GM12874 (cell line): ENCODE measurements at regions not wholly inside any gene's neighbourhood (a gene's known extent, or its start where the extent isn't known, plus 50 kb on each side); places are given as distances from the start of the nearest gene placed in this dataset.

Experiments used
- TF ChIP-seq, protein P1 (sequence below): IDR thresholded peaks from 2 replicates; pipeline ENCODE4 v1.5.1; 2011; ENCODE audit warnings: low read depth, mild to moderate bottlenecking, control low read depth, low read length, moderate library complexity; ENCODE audit not compliant: insufficient read depth

DNA sequence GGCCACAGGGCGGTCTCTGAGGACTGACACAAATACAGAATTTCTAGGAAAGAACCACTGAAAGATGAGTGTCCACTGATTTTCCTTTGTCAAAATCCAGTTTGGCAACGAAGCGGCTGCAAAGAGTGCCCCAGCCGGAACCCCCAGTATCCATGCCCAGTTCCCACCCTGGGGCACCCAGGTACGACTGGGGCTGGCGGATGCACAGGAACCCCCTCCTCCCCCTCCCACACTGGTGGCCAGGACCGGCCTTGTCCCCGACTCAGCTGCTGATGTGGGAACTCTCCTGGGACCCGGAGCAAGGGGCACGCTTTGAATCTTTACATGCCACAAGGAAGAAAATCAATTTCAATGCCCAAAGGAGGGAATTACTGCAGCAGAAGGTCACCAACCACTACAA, 220.8 kb upstream of the ZNF507 start:
- TF ChIP-seq, protein P1, sequence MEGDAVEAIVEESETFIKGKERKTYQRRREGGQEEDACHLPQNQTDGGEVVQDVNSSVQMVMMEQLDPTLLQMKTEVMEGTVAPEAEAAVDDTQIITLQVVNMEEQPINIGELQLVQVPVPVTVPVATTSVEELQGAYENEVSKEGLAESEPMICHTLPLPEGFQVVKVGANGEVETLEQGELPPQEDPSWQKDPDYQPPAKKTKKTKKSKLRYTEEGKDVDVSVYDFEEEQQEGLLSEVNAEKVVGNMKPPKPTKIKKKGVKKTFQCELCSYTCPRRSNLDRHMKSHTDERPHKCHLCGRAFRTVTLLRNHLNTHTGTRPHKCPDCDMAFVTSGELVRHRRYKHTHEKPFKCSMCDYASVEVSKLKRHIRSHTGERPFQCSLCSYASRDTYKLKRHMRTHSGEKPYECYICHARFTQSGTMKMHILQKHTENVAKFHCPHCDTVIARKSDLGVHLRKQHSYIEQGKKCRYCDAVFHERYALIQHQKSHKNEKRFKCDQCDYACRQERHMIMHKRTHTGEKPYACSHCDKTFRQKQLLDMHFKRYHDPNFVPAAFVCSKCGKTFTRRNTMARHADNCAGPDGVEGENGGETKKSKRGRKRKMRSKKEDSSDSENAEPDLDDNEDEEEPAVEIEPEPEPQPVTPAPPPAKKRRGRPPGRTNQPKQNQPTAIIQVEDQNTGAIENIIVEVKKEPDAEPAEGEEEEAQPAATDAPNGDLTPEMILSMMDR: no peak

DNA sequence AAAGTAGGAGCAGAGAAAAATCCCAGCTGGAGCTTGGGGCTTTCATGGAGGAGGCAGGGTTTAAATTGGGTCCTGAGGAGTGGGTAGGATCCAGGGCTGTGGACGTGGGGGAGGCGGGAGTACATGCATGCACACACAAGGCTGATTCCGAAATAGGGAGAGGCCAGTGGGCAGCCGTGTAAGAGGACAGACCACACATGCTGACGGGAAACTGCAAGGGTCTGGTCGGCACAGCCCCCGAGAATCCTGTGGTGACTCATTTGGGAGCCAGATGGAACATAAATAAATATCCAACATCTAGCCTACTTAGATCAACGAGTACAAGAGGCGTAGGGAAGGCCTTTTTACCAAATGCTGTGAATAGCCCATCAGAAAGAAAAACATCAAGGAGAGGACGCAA, 216.3 kb upstream of the ZNF507 start:
- TF ChIP-seq, protein P1: no peak

DNA sequence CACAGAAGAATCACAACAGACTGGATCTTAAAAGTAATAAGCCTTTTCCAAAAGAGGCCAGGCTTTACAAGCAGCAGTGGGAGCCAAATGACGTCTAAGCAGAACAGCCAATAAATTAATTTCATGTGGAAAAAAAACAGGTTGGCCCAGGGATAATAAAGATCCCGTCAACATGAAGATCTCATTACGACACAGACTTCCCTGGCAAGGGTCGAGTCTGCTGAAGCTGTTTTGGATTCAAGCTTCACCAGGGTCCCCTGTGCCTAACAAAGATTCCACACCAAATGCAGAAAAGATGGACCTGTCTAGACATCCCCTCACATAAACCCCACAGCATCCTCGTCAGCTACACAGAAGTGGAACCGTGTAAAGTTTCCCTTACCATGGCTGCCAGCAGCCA, 215.1 kb upstream of the ZNF507 start:
- TF ChIP-seq, protein P1: no peak

DNA sequence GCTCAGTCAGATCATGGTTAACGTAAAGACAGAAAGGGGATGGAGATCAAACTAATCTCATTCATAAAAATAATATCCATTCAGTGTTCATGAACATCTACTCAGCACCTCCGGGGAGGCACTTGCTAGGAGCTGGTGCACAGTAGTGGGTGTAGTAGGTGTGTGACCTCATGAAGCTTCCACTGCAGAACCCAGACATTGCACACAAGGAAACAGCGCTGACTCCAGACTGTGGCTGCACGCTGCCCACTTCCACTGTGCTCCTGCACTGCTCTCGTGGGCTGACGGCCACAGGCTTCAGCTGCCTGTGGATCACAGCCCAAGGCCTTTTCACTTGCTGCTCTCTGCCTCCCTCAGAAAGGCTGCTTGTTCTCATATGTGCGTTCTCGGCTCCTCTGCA, 214.4 kb upstream of the ZNF507 start:
- TF ChIP-seq, protein P1: no peak

DNA sequence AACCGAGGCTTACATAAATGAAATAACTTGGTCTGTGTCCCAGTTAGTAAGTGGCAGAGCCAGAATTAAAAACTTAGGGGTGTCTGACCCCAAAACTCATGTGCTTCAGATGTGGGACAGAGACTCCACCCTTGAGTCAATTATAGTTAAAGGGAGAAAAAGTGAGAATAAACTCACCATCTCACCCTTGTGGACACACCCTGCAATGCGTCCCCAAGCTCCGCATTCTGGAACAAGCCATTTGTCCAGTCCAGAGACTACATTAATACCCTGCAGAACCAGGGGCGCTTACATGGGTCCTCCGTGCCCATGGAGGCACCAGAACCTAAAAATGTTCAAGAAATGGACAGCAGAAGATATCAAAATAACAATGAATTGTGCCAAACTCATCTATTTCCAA, 207.0 kb upstream of the ZNF507 start:
- TF ChIP-seq, protein P1: no peak

DNA sequence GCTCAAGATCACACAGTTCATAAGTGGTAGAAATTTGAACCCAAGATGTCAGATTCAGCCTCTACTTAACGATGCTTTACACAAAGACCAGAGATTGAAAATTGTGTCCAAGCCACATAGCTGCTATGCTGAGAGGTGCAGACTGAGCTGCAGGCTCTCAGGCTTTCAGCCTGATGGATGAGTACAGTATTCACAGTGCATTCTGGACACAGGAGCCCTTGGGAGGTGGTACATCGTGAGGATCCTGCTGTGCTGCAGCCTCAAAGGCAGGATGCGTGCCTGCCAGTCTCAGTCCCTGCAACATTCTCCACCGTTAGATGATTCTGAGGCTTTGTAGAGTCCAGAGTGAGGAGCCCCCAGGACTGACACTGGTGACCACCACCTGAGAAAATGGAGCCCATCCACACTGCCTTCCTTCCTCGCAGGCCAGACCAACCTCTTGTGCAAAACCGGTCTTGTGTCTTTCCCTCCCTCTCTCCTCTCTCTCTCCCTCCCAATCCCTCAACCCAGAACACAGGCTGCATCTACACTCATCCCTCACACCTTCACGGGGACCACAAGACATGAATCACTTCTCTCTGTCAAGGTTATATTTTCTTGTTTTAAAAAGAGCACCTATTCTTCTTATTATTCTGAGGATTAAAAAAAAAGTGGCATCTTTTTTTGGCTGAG, 203.4 kb upstream of the ZNF507 start:
- TF ChIP-seq, protein P1: no peak

DNA sequence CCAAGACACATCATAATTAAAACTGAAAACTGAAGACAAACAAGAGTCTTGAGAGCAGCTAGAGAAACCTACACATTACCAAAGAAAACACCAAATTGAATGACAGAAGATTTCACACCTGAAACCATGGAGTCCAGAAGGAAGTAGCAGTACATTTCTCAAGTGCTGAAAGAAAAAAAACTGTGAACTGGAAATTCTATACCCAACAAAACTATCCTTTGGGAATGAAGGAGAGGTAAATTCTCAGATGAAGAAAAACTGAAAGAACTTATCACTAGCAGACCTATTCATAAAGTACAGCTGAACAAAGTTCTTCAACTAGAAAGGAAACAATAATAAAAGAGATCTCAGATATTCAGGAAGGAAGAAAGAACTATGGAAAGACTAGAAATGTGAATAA, 198.7 kb upstream of the ZNF507 start:
- TF ChIP-seq, protein P1: no peak
